H1 (cell line): ENCODE measurements at regions not wholly inside any gene's neighbourhood (a gene's known extent, or its start where the extent isn't known, plus 50 kb on each side); places are given as distances from the start of the nearest gene placed in this dataset.

Experiments used
- JUN ChIP-seq: IDR thresholded peaks from 2 replicates; pipeline ENCODE4 v1.6.1; 2011; ENCODE audit warnings: low read depth, mild to moderate bottlenecking, improper control_type of control experiment, low read length
- SP4 ChIP-seq: IDR thresholded peaks from 2 replicates; pipeline ENCODE4 v1.6.1; 2012; ENCODE audit warnings: low read length, inconsistent platforms
- TAF7 ChIP-seq: optimal IDR thresholded peaks from 2 replicates; pipeline ENCODE3; 2011; ENCODE audit warnings: low read depth, mild to moderate bottlenecking, inconsistent platforms, low read length, moderate library complexity, borderline replicate concordance

DNA sequence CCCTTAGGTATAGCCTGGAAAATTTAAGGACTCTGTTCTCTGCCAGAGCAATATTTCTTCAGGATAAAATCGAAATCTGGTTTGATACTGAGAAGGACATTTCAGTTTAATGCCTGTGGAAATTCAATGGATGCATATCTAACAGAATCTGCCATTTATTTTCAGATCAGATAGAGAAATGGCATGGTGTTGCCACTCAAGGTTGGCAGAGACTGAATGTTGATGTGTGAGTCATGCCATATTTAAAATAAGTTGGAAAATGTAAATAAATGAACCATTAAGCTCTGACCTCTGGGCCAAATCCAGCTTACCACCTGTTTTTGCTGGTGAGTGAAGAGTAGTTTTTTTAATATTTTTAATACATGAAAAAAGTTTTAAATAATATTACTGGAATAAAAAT, 594.6 kb downstream of the DOK5 start (continued):
- TF ChIP-seq JUN, result no peak
- no peak for TF ChIP-seq TAF7
- no peak for TF ChIP-seq SP4
